A673 (cell line): ENCODE measurements at regions not wholly inside any gene's neighbourhood (a gene's known extent, or its start where the extent isn't known, plus 50 kb on each side); places are given as distances from the start of the nearest gene placed in this dataset.

Experiments used
- EZH2 ChIP-seq: fragments of 200-600 bp; sonication (generic); IDR thresholded peaks from 2 replicates; pipeline ENCODE4 v1.6.1; 2017; ENCODE audit warnings: borderline replicate concordance, low read depth, mild to moderate bottlenecking, mixed read lengths, antibody characterized with exemption, low read length; ENCODE audit not compliant: poor library complexity, severe bottlenecking
- TF ChIP-seq, protein P1 (sequence below): fragments of 300-800, 200-600 bp; sonication (generic); conservative IDR thresholded peaks from 2 replicates; pipeline ENCODE4 v1.5.1; 2017; ENCODE audit warnings: low read depth, mild to moderate bottlenecking, antibody characterized with exemption, low read length, moderate library complexity, mixed read lengths

DNA sequence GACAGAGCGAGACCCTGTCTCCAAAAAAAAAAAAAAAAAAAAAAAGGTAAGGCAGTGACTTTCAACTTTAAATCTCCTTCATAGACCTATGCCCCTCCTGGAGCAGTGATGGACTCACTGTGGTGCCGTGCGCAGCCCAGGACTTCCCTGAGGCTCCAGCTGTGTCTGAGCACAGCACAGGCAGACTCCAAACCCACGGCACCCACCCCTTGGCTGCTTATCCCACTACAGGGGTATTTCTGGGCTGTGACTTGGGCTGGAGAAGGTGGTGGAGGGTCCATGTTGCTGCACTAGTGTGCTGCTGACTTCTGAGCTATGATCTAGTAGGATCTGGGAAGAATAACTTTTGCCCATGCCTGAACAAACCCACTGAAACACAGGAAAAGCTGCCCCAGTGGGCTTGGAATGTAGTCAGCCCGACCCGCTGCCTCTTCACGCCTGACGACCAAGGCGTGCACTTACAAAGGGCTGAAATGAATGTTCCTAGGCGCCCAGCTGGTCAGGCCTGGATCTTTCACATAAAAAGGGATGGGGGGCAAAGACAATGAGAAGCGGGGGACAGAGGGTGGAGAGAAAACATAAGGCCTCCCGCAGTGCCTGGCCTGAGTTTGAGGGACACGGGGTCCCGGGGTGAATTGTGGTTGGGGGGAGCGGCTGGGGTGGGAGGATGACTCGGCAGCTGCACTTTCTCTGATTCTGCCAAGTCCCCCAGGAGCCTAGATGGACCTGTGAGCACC, 83.0 kb downstream of the IRF8 start:
- TF ChIP-seq, protein P1, sequence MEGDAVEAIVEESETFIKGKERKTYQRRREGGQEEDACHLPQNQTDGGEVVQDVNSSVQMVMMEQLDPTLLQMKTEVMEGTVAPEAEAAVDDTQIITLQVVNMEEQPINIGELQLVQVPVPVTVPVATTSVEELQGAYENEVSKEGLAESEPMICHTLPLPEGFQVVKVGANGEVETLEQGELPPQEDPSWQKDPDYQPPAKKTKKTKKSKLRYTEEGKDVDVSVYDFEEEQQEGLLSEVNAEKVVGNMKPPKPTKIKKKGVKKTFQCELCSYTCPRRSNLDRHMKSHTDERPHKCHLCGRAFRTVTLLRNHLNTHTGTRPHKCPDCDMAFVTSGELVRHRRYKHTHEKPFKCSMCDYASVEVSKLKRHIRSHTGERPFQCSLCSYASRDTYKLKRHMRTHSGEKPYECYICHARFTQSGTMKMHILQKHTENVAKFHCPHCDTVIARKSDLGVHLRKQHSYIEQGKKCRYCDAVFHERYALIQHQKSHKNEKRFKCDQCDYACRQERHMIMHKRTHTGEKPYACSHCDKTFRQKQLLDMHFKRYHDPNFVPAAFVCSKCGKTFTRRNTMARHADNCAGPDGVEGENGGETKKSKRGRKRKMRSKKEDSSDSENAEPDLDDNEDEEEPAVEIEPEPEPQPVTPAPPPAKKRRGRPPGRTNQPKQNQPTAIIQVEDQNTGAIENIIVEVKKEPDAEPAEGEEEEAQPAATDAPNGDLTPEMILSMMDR: no peak
- TF ChIP-seq EZH2: no peak
